Upper lobe of left lung (tissue), 6 donors: ENCODE measurements at regions not wholly inside any gene's neighbourhood (a gene's known extent, or its start where the extent isn't known, plus 50 kb on each side); places are given as distances from the start of the nearest gene placed in this dataset.

Experiments used
- ATAC-seq, 2 donors: fragments of 200-7000 bp; cut with Tn5 transposase; one replicate each; pipeline ENCODE4 v1.9.1; 2022; ENCODE audit warnings: mild to moderate bottlenecking in 2 of 2, moderate library complexity in 2 of 2; ENCODE audit not compliant: low FRiP score in 2 of 2
- DNase-seq, 2 donors: peaks; one replicate each; pipeline ENCODE4 v3.0.0-alpha.2; 2019 to 2020
- H3K27ac ChIP-seq, 4 donors: fragments of 200-600 bp; sonication (generic); one replicate each; pipeline ENCODE4 v1.5.1; 2016 to 2019
- H3K27me3 ChIP-seq, 4 donors: fragments of 200-600 bp; sonication (generic); one replicate each; pipeline ENCODE4 v1.5.1; 2017 to 2019
- H3K36me3 ChIP-seq, 4 donors: fragments of 200-600 bp; sonication (generic); one replicate each; pipeline ENCODE4 v1.5.1; 2016 to 2019
- H3K4me1 ChIP-seq, 4 donors: fragments of 200-600 bp; sonication (generic); one replicate each; pipeline ENCODE4 v1.5.1; 2018 to 2019
- H3K4me3 ChIP-seq, 4 donors: fragments of 200-600 bp; sonication (generic); one replicate each; pipeline ENCODE4 v1.5.1; 2017 to 2019; ENCODE audit warnings: mild to moderate bottlenecking in 2 of 4, moderate library complexity in 1 of 4
- H3K9me3 ChIP-seq, 4 donors: fragments of 200-600 bp; sonication (generic); one replicate each; pipeline ENCODE4 v1.5.1; 2018 to 2019
- CTCF ChIP-seq, 6 experiments: fragments of 450-650 bp in 4 of 6; fragments of 200-600 bp in 2 of 6; sonication (generic) in 2 of 6; IDR thresholded peaks; one replicate each; pipeline ENCODE4 v1.5.1; 2016 to 2019; ENCODE audit warnings: antibody characterized with exemption in 6 of 6
- EP300 ChIP-seq, 4 donors: sonication (generic); formaldehyde crosslinking; IDR thresholded peaks; one replicate each; pipeline ENCODE4 v1.5.1; 2017; ENCODE audit warnings: antibody characterized with exemption in 4 of 4, control low read depth in 2 of 4
- POLR2A ChIP-seq, 4 donors: fragments of 450-650 bp; IDR thresholded peaks; one replicate each; pipeline ENCODE4 v1.5.1; 2016 to 2017; ENCODE audit warnings: antibody characterized with exemption in 4 of 4, mild to moderate bottlenecking in 2 of 4
- POLR2AphosphoS5 ChIP-seq, 2 donors: sonication (generic); formaldehyde crosslinking; IDR thresholded peaks; one replicate each; pipeline ENCODE4 v1.5.1; 2017; ENCODE audit warnings: antibody characterized with exemption in 2 of 2
- WGBS, 2 donors: methylation state at CpG; one replicate each; pipeline ENCODE4 v1.1.5; 2017 to 2018; 5-methylcytosine and 5-hydroxymethylcytosine counted together
- donor health status: DM: no; HTN: no; CAD: no; lungs with moderate emphysema.
- donor health status: DM: no; HTN: yes; CAD: no; lungs with severe emphysema.

GRCh38 chr5:28975508-28975907 lies 1937.1 kb upstream of the CDH9 start:
- no peak for TF ChIP-seq POLR2AphosphoS5 (IDR thresholded peaks at IDR 0.05)
- TF ChIP-seq CTCF (IDR thresholded peaks at IDR 0.05) = no peak
- TF ChIP-seq POLR2A (IDR thresholded peaks at IDR 0.05) = no peak
- TF ChIP-seq EP300 (IDR thresholded peaks at IDR 0.05) = no peak
- Histone ChIP-seq H3K9me3 (peaks cover 0 to 4% (median 0%) of the 10 kb centered on the region in 4 donors), H3K36me3 (no peaks in the 10 kb centered on the region), H3K27ac (no peak overlapping the region), H3K4me3 (no peak overlapping the region), H3K4me1 (no peaks in the 10 kb centered on the region), H3K27me3 (no peaks in the 10 kb centered on the region)
- DNase-seq = no peak
- ATAC-seq = no peak
- 94% methylated on average over 2 of the region's 2 CpGs for WGBS, 2 donors

GRCh38 chr5:28967848-28968247 lies 1929.5 kb upstream of the CDH9 start:
- Histone ChIP-seq H3K36me3 (no peaks in the 10 kb centered on the region), H3K4me3 (no peak overlapping the region), H3K9me3 (no peaks in the 10 kb centered on the region), H3K27me3 (no peaks in the 10 kb centered on the region), H3K4me1 (no peaks in the 10 kb centered on the region), H3K27ac (no peak overlapping the region)
- WGBS, 2 donors = 71 to 75% methylated on average over 3 of the region's 3 CpGs
- TF ChIP-seq EP300 (IDR thresholded peaks at IDR 0.05) = no peak
- no peak for TF ChIP-seq POLR2A (IDR thresholded peaks at IDR 0.05)
- no peak for TF ChIP-seq CTCF (IDR thresholded peaks at IDR 0.05)
- TF ChIP-seq POLR2AphosphoS5 (IDR thresholded peaks at IDR 0.05) = no peak
- DNase-seq (no peak), ATAC-seq (no peak)

GRCh38 chr5:28961816-28962215 lies 1923.4 kb upstream of the CDH9 start:
- TF ChIP-seq POLR2AphosphoS5 (IDR thresholded peaks at IDR 0.05) = no peak
- no peak for TF ChIP-seq POLR2A (IDR thresholded peaks at IDR 0.05)
- TF ChIP-seq EP300 (IDR thresholded peaks at IDR 0.05) = no peak
- no peak for TF ChIP-seq CTCF (IDR thresholded peaks at IDR 0.05)
- ATAC-seq (no peak), DNase-seq (no peak)
- H3K9me3 ChIP-seq = no peaks in the 10 kb centered on the region
- H3K36me3 ChIP-seq = no peaks in the 10 kb centered on the region
- no peaks in the 10 kb centered on the region for H3K27me3 ChIP-seq
- H3K4me1 ChIP-seq = no peaks in the 10 kb centered on the region
- H3K27ac ChIP-seq = no peak overlapping the region
- no peak overlapping the region for H3K4me3 ChIP-seq

- WGBS, 2 donors = 86 to 88% methylated on average over 2 of the region's 2 CpGs
- no peaks in the 10 kb centered on the region for H3K36me3 ChIP-seq
- DNase-seq = no peak
- H3K4me3 ChIP-seq = no peak overlapping the region
- TF ChIP-seq POLR2AphosphoS5 (IDR thresholded peaks at IDR 0.05) (no peak), CTCF (IDR thresholded peaks at IDR 0.05) (no peak), EP300 (IDR thresholded peaks at IDR 0.05) (no peak), POLR2A (IDR thresholded peaks at IDR 0.05) (no peak)
- peaks cover 0 to 6% (median 0%) of the 10 kb centered on the region in 4 donors for H3K9me3 ChIP-seq
- H3K27me3 ChIP-seq = no peaks in the 10 kb centered on the region
- H3K4me1 ChIP-seq = no peaks in the 10 kb centered on the region
- H3K27ac ChIP-seq = no peak overlapping the region
- no peak for ATAC-seq
Observed at GRCh38 chr5:28958581-28958980, 1920.2 kb upstream of the CDH9 start.

- TF ChIP-seq POLR2AphosphoS5 (IDR thresholded peaks at IDR 0.05) (no peak), CTCF (IDR thresholded peaks at IDR 0.05) (no peak), POLR2A (IDR thresholded peaks at IDR 0.05) (no peak), EP300 (IDR thresholded peaks at IDR 0.05) (no peak)
- Histone ChIP-seq H3K27ac (no peak overlapping the region), H3K9me3 (peaks cover 0 to 9% (median 0%) of the 10 kb centered on the region in 4 donors), H3K4me1 (no peaks in the 10 kb centered on the region), H3K36me3 (no peaks in the 10 kb centered on the region), H3K4me3 (no peak overlapping the region), H3K27me3 (no peaks in the 10 kb centered on the region)
- DNase-seq (no peak), ATAC-seq (no peak)
Observed at GRCh38 chr5:28957450-28957849, 1919.1 kb upstream of the CDH9 start.
